ENCODE measurements at regions not wholly inside any gene's neighbourhood (a gene's known extent, or its start where the extent isn't known, plus 50 kb on each side); places are given as distances from the start of the nearest gene placed in this dataset.

DNA sequence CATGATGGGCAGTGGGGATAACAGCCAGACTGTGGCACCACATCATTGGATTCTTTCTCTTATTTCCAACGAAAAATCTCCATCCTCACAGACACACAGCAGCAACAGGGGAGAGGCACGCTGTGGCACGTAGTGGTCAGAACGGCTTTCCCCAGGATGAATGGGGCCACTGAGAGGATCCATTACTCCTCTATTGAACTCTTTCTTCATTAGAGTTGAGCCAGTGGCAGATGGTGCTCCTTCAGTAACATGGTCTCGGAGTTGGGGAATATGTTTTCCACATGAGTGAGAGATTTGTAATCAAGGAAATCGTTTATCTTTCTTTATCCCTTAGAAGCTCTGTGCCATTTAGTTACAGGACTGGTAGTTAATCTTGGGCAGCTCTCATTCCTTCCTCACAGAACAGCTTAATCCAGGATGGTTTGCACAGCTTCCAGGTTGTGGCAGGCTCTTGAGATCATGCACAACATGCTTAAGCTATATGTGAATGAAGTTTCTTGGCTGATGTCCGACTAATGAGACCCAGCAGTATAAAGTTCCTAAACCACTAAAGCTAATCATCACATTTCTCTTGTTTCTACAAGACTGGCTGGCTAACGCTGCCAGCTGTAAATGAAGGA lies 180.5 kb upstream of the SLC10A2 start:
- TF ChIP-seq CTCF (IDR thresholded peaks at IDR 0.05; ENCODE audit: low read depth, low read length) = no peak
- H3K4me3 ChIP-seq (replicated peaks in 1 of 2; ENCODE audit: low read depth in 2 of 2, low read length in 2 of 2) = no peak overlapping the region
- no peak for DNase-seq (ENCODE audit: low read depth in 2 of 2)

DNA sequence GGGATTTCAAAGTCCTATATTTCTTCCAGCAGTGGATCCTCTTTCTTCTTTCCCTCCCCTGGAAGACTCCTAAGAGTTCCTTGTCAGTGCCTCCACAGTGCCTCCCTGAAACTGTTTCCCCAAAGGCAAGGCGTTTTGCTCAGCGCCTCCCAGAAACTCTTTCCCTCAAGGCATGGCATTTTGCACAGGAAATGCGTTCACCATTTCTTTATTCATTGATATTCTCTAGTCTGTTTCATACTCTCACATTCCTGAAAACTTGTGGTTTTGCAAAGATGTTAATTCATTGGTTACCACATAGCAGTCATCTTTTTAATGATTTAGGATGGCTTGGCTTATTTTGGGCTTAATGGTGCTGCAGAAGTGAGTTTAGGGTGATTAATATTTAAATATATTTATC lies 177.3 kb upstream of the SLC10A2 start:
- H3K4me3 ChIP-seq (replicated peaks in 1 of 2; ENCODE audit: low read depth in 2 of 2, low read length in 2 of 2) = no peak overlapping the region
- DNase-seq (ENCODE audit: low read depth in 2 of 2) = no peak
- no peak for TF ChIP-seq CTCF (IDR thresholded peaks at IDR 0.05; ENCODE audit: low read depth, low read length)

DNA sequence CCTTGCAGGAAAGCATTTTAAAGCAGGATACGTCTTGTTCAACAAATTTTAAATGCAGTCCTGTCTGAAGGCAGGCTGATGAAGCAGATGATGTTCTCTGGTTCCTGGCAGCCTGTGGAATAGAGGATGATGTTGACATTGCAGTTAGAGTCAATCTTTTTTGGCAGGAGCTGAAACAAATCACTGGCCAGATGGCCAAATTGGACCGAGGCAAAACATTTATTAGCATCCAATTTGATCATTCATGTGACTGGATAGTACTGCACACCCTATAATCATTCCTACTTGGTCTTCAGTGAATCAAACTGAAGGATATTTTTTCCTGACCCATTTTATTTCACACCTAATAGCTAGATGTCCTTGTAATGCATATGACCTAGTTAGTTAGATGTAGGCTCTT lies 172.2 kb upstream of the SLC10A2 start:
- TF ChIP-seq CTCF (IDR thresholded peaks at IDR 0.05; ENCODE audit: low read depth, low read length) = no peak
- no peak for DNase-seq (ENCODE audit: low read depth in 2 of 2)
- no peak overlapping the region for H3K4me3 ChIP-seq (replicated peaks in 1 of 2; ENCODE audit: low read depth in 2 of 2, low read length in 2 of 2)

DNA sequence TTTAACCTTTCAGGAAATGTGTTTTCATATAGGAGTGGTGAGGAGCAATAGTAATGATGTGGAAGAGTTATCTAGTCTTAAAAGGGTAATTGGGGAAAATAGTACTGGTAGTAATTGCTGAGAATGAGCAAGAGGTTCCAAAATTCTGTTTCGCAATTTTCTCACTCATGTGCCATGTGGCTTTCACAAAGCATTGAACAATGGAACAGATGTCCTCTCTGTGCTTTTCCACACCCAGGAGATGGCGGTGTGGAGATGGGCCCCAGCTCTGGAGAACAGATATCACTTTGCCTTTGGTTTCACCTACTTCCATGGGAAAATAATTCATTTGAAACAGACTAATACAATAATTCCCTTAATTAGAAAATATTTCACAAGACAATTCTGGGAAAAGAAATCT lies 170.0 kb upstream of the SLC10A2 start:
- no peak overlapping the region for H3K4me3 ChIP-seq (replicated peaks in 1 of 2; ENCODE audit: low read depth in 2 of 2, low read length in 2 of 2)
- peak; percentile 49 to 52 for DNase-seq (ENCODE audit: low read depth in 2 of 2)
- peak; percentile 35 for TF ChIP-seq CTCF (IDR thresholded peaks at IDR 0.05; ENCODE audit: low read depth, low read length)

- DNase-seq (ENCODE audit: low read depth in 2 of 2) = no peak
- TF ChIP-seq CTCF (IDR thresholded peaks at IDR 0.05; ENCODE audit: low read depth, low read length) = no peak
- no peak overlapping the region for H3K4me3 ChIP-seq (replicated peaks in 1 of 2; ENCODE audit: low read depth in 2 of 2, low read length in 2 of 2)
Observed at GRCh38 chr13:103229674-103230073, 163.5 kb upstream of the SLC10A2 start.

- no peak for TF ChIP-seq CTCF (IDR thresholded peaks at IDR 0.05; ENCODE audit: low read depth, low read length)
- DNase-seq (ENCODE audit: low read depth in 2 of 2) = no peak
- no peak overlapping the region for H3K4me3 ChIP-seq (replicated peaks in 1 of 2; ENCODE audit: low read depth in 2 of 2, low read length in 2 of 2)
Observed at GRCh38 chr13:103224804-103225203, 158.6 kb upstream of the SLC10A2 start.

DNA sequence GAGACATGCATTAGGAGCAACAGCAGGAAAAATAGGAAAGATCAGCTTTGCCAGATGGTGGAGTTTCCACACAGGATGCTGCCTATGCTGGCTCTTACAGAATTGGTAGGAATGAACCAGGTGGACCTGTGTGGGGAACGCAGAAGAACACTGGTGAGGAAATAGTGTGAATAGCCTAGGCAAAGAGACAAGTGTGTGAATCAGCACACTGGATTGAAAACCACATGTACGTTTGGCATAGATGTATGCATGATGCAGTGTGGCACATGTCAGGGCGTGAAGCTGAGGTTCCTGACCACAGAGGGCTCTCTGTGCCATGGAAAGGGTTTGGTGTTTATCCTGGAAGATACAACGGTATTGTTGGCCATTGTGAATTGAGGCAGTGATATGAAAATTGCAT lies 156.5 kb upstream of the SLC10A2 start:
- DNase-seq (ENCODE audit: low read depth in 2 of 2) = no peak
- no peak for TF ChIP-seq CTCF (IDR thresholded peaks at IDR 0.05; ENCODE audit: low read depth, low read length)
- no peak overlapping the region for H3K4me3 ChIP-seq (replicated peaks in 1 of 2; ENCODE audit: low read depth in 2 of 2, low read length in 2 of 2)
